Uterus (tissue), 2 donors: ENCODE measurements at regions not wholly inside any gene's neighbourhood (a gene's known extent, or its start where the extent isn't known, plus 50 kb on each side); places are given as distances from the start of the nearest gene placed in this dataset.

Experiments used
- CTCF ChIP-seq, 4 experiments: fragments of 200-600 bp in 2 of 4; fragments of 450-650 bp in 2 of 4; sonication (generic) in 2 of 4; IDR thresholded peaks; one replicate each; pipeline ENCODE4 v1.5.1; 2016 to 2019; ENCODE audit warnings: antibody characterized with exemption in 4 of 4, mild to moderate bottlenecking in 2 of 4, moderate library complexity in 1 of 4
- POLR2A ChIP-seq, 2 donors: fragments of 450-650 bp; IDR thresholded peaks; one replicate each; pipeline ENCODE4 v1.6.1; 2016; ENCODE audit warnings: antibody characterized with exemption in 2 of 2, mild to moderate bottlenecking in 1 of 2, moderate library complexity in 1 of 2

DNA sequence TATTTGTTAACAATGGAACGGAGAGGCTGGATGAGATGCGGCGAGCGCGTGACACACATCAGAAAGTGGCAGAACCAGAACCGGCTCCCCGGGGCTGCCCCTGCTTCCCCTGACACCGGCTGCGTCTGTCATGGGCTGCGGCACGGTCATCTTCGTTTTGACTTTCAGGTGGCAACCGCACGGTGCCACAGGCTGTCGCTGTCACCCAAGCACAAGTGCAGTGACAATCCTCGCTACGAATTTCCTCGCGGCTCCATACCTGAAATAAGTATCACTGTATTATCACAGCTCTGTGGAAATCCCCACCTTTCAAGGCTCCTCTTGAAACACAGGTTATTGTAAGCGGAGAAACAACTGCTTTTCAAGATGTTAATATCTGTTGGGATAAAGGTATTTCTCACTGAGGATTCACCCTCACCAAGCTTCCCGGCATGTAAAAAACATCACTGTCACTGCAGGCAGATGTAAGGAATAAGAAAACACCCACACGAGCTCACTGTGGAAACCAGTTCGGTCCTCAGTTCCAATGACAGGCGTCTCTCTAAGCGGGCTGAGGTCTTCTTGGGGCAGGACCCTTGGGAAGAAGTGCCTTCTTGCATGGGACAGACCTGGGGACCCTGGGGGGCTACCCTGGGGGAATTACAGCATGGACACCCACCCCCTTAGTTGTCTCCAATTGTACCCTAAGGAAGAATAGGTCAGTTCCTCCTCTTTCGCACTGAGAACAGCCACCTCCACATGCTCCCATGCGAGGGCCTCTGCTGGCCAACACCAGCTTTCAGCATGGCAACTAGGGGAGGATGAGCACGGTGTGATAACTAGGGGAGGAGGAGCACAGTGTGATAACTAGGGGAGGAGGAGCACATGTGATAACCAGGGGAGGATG is 86.3 kb downstream of the DACT2 start:
- TF ChIP-seq POLR2A (IDR thresholded peaks at IDR 0.05) (no peak), CTCF (IDR thresholded peaks at IDR 0.05) (no peak)
